ENCODE measurements at regions not wholly inside any gene's neighbourhood (a gene's known extent, or its start where the extent isn't known, plus 50 kb on each side); places are given as distances from the start of the nearest gene placed in this dataset.
"Not testable (repeated sequence)": the region's sequence is repeated elsewhere in the genome, so short reads cannot be mapped to it uniquely, and the experiment has no call there.

DNA sequence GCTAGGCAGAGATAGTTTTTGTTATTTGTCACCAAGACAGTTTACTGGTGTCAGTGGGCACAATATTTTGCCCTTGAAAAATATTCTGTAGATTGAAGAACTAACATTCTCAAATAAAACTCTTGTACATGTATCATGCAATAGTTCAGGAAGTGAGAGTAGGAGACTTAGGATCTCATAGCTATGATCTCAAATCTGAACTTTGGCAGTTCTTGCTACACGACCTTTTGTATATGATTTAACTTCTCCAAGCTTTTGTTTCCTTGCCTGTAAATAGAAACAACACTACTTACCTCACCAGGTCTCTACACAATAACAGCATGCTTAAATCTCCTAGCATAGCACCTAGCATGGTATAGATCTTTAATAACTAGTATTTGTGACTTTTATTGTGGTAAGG is 219.9 kb downstream of the ICOS start:
- Histone ChIP-seq H3K4me3 (no peak overlapping the region), H3K4me1 (no peaks in the 10 kb centered on the region), H3K9me3 (no peaks in the 10 kb centered on the region), H3K36me3 (no peaks in the 10 kb centered on the region), H3K27me3 (ENCODE audit: low read depth) (no peaks in the 10 kb centered on the region), H3K27ac (no peak overlapping the region)
- TF ChIP-seq, protein P1, sequence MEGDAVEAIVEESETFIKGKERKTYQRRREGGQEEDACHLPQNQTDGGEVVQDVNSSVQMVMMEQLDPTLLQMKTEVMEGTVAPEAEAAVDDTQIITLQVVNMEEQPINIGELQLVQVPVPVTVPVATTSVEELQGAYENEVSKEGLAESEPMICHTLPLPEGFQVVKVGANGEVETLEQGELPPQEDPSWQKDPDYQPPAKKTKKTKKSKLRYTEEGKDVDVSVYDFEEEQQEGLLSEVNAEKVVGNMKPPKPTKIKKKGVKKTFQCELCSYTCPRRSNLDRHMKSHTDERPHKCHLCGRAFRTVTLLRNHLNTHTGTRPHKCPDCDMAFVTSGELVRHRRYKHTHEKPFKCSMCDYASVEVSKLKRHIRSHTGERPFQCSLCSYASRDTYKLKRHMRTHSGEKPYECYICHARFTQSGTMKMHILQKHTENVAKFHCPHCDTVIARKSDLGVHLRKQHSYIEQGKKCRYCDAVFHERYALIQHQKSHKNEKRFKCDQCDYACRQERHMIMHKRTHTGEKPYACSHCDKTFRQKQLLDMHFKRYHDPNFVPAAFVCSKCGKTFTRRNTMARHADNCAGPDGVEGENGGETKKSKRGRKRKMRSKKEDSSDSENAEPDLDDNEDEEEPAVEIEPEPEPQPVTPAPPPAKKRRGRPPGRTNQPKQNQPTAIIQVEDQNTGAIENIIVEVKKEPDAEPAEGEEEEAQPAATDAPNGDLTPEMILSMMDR (IDR thresholded peaks at IDR 0.05): no peak
- intact Hi-C loops (cut with DNase I): no loop called here
- no peak for ATAC-seq
- no peak for DNase-seq

DNA sequence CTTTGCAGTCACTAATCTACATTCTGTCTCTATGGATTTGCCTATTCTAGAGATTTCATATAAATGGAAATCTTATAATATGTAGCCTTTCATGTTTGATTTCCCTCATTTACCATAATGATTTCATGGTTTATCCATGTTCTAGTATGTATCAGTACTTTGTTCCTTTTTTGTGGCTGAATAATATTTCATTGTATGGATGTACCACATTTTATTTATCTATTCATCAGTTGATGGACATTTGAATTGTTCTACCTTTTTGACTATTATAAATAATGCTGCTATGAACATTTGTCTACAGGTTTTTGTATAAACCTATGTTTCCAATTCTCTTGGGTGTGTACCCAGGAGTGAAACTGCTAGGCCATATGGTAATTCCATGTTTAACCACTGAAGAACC is 221.1 kb downstream of the ICOS start:
- no peaks in the 10 kb centered on the region for H3K27me3 ChIP-seq (ENCODE audit: low read depth)
- no peaks in the 10 kb centered on the region for H3K9me3 ChIP-seq
- TF ChIP-seq, protein P1 (IDR thresholded peaks at IDR 0.05): no peak
- no peaks in the 10 kb centered on the region for H3K36me3 ChIP-seq
- intact Hi-C loops (cut with DNase I): no loop called here
- no peaks in the 10 kb centered on the region for H3K4me1 ChIP-seq
- H3K4me3 ChIP-seq: no peak overlapping the region
- ATAC-seq (no peak), DNase-seq (no peak)
- no peak overlapping the region for H3K27ac ChIP-seq

DNA sequence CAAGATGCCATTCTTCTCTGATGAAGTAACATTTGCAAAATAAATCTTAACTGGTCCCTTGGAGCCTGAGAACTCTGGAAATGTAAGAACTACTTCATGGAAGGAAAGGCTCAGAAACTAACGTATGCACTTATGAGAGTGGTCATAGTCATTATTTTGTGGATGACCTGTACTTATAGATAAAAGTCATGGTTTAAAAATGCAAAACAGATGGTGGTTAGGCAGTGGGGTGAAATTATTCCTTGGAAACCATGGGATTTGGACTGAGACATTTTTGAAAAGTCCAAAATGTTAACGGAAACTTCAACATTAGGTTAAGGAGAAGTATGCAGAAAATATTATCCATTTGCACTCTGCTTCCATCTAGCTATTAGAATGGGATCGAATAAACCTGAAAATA is 223.0 kb downstream of the ICOS start:
- no peaks in the 10 kb centered on the region for H3K4me1 ChIP-seq
- H3K27me3 ChIP-seq (ENCODE audit: low read depth): no peaks in the 10 kb centered on the region
- DNase-seq: no peak
- H3K27ac ChIP-seq: no peak overlapping the region
- intact Hi-C loops (cut with DNase I): no loop called here
- no peak for ATAC-seq
- H3K4me3 ChIP-seq: no peak overlapping the region
- no peaks in the 10 kb centered on the region for H3K9me3 ChIP-seq
- TF ChIP-seq, protein P1 (IDR thresholded peaks at IDR 0.05): no peak
- H3K36me3 ChIP-seq: no peaks in the 10 kb centered on the region

DNA sequence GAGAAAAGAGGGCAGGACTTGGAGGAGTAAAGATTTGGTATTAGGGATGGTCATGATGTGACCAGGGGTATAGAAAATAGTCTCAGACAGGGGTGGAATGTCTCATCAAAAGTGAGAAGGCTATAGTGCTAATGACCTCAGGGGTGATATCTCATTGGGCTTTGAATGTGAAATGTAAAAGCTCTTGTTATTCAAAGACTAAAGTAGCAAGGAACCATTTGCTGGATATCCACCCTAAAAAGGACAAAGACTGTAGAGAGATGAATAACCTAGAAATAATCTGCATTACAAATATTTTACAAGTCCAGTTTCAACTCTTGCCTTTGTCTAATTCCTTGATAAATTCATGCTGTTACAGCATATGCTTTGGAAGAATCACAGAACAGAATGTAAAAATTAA is 224.4 kb downstream of the ICOS start:
- Histone ChIP-seq H3K27me3 (ENCODE audit: low read depth) (no peaks in the 10 kb centered on the region), H3K4me3 (no peak overlapping the region), H3K4me1 (no peaks in the 10 kb centered on the region), H3K27ac (no peak overlapping the region), H3K36me3 (no peaks in the 10 kb centered on the region), H3K9me3 (no peaks in the 10 kb centered on the region)
- intact Hi-C loops (cut with DNase I): no loop called here
- TF ChIP-seq, protein P1 (IDR thresholded peaks at IDR 0.05): no peak
- DNase-seq (no peak), ATAC-seq (no peak)

DNA sequence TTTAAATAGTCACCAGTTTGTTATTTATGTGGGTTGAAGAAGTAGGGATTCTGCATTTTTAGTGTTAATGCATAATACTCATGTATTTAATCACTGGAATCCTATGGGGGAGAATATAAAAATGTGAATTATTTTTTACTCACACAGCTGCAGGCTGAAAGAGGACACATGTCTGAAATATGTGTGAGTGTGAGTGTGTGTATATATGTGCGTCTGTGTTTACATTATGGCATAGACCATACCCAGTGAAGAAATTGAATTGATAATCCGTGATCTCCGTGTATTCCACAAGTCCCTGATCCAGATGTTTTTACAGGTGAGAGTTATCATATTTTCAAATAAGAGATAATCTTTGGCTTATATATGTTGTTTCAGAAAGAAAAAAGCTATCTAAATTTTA is 225.3 kb downstream of the ICOS start:
- TF ChIP-seq, protein P1 (IDR thresholded peaks at IDR 0.05): no peak
- DNase-seq (no peak), ATAC-seq (no peak)
- intact Hi-C loops (cut with DNase I): no loop called here
- no peaks in the 10 kb centered on the region for H3K9me3 ChIP-seq
- H3K27me3 ChIP-seq (ENCODE audit: low read depth): no peaks in the 10 kb centered on the region
- no peaks in the 10 kb centered on the region for H3K4me1 ChIP-seq
- H3K36me3 ChIP-seq: no peaks in the 10 kb centered on the region
- H3K4me3 ChIP-seq: no peak overlapping the region
- no peak overlapping the region for H3K27ac ChIP-seq

DNA sequence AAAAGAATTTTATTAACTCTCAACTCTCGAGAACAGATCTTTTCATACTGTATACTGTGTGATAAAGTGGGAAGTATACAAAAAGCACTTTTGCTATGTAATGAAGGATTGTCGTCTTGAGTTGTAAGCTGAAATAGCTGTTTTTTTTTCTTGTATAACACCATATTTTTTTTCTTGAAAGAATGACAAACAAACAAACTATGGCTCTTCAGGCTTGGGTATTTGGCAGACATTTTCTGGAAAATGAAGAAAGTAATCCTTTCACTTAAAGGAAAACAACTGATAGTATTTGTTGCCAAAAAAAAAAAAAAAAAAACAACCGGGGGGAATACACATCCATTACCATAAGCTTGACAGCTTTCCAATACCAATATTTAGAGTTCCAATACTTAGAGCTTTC is 230.4 kb downstream of the ICOS start:
- intact Hi-C loops (cut with DNase I): no loop called here
- TF ChIP-seq, protein P1 (IDR thresholded peaks at IDR 0.05): no peak
- no peaks in the 10 kb centered on the region for H3K27me3 ChIP-seq (ENCODE audit: low read depth)
- peaks cover 4% of the 10 kb centered on the region for H3K4me1 ChIP-seq
- H3K36me3 ChIP-seq: no peaks in the 10 kb centered on the region
- DNase-seq (no peak), ATAC-seq (no peak)
- no peak overlapping the region for H3K27ac ChIP-seq
- no peaks in the 10 kb centered on the region for H3K9me3 ChIP-seq
- H3K4me3 ChIP-seq: no peak overlapping the region

DNA sequence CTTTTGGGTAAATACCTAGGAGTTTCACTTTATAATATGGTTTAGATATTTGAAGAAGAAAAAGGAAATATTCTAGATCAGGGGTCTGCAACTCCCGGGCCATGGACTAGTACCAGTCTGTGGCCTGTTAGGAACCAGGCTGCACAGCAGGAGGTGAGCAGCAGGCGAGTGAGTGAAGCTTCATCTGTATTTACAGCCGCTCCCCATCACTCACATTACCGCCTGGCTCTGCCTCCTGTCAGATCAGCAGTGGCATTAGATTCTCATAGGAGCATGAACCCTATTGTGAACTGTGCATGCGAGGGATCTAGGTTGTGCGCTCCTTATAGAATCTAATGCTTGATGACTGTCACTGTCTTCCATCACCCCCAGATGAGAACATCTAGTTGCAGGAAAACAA is 231.1 kb downstream of the ICOS start:
- ATAC-seq; intact Hi-C loops (cut with DNase I); H3K4me1 ChIP-seq; H3K36me3 ChIP-seq; H3K27me3 ChIP-seq (ENCODE audit: low read depth); DNase-seq; H3K27ac ChIP-seq; H3K9me3 ChIP-seq; H3K4me3 ChIP-seq: not testable (repeated sequence)
